ENCODE measurements at regions not wholly inside any gene's neighbourhood (a gene's known extent, or its start where the extent isn't known, plus 50 kb on each side); places are given as distances from the start of the nearest gene placed in this dataset.
"Not testable (repeated sequence)": the region's sequence is repeated elsewhere in the genome, so short reads cannot be mapped to it uniquely, and the experiment has no call there.

DNA sequence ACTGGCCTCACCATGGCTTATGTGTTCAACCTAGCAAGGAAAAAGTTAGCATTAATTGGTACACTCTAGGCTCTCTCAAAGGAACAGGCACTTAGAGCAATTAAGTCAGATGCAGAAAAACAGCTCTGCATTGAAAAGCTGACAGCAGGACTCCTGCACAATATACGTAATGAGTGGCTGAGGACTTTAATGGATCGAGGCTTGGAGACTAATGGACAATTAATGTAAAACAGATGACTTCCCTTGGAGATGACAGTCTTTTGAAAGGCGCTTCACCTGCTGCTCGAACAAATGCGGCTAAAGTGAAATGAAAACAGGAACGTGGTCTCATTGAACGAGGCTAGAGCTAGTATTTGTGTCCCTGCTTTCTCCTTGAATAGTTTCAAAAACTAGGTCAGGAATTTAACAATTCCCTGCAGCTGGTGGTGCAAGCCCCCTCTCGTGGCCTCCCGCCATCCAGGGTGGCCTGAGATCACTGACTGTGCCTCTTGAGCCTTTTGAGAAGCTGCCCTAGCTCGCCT is 137.1 kb downstream of the ELOVL4 start:
- DNase-seq (ENCODE audit: low spot score), result peak; percentile 100

DNA sequence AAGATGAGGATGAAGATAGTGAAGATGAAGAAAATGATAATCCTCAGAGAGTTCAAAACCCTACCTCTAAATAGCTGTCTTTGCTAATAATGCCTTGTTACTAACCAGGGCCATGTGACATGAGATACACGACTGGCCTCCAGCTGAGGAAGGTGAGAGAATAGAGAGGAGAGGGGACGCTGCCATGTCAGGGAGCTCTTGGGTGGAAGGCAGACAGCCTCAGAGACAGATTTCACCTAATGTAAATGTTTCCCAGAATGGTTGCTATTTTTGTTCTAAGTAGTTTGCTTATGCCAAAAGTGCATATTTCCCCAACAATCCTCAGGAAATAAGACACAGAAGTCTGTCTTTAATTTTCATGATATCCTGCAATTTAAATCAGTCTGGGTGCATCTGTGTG is 138.4 kb downstream of the ELOVL4 start:
- DNase-seq (ENCODE audit: low spot score), result peak; percentile 86

DNA sequence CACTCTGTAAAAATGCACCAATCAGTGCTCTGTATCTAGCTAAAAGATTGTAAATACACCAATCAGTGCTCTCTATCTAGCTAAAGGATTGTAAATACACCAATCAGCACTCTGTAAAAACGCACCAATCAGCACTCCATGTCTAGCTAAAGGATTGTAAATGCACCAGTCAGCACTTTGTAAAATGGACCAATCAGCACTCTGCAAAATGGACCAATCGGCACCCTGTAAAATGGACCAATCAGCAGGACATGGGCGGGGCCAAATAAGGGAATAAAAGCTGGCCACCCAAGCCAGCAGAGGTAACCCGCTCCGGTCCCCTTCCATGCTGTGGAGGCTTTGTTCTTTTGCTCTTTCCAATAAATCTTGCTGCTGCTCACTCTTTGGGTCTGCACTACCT is 140.7 kb downstream of the ELOVL4 start:
- DNase-seq (ENCODE audit: low spot score), result not testable (repeated sequence)

- no peak for DNase-seq (ENCODE audit: low spot score)
Observed at GRCh38 chr6:79804732-79805131, 142.6 kb downstream of the ELOVL4 start.

GRCh38 chr6:79803917-79804316 is 143.4 kb downstream of the ELOVL4 start:
- no peak for DNase-seq (ENCODE audit: low spot score)

DNA sequence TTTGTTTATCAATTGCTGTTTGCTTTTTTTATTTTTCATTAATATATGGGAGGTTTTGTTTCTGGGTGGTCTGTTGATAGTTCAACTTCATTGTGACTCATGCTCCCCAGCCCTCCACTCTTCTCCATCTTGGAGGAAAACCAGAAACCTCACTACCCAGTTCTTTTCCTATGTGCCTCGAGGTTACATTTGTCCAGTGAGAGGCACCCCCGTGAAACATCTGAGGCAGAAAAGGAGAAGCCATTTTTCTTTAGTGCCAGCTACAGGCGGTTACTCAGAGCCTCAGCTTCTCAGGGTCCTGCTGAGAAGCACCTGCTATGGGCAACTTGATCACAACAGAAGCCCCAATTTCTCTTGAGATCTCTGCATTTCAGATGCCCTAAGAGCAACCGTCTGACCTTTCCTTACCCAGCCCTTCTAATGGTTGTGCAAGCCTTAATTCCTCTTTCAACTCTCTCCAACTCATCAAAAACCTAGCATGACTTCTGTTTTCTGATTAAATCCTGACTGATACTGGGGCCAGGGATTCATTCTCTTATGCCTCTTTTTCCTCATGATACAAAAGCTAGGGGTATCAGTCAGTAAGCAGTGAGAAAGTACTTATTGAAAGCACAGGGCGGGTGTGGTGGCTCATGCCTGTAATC is 144.6 kb downstream of the ELOVL4 start:
- DNase-seq (ENCODE audit: low spot score), result no peak

GRCh38 chr6:79801362-79801761 is 146.0 kb downstream of the ELOVL4 start:
- DNase-seq (ENCODE audit: low spot score), result no peak

- DNase-seq (ENCODE audit: low spot score), result no peak
Observed at GRCh38 chr6:79798841-79799240, 148.5 kb downstream of the ELOVL4 start.

DNA sequence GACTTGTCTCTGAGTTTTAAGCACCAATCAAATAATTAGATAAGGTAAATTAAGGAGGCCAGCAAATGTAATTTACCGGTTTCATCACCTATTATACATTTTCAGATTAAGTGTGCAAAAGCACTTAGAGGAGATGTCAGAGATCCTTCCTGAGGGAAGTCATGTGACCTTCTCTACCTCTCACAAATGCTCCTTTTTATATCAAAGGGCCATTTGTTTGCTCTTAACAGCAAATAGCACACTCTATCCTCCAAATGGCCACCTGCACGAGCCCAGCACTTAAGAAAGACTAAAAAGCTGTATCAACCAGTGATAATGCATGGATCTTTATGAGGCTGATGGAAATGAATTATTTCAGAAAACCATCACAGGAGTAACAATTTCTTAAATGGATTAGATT is 149.4 kb downstream of the ELOVL4 start:
- DNase-seq (ENCODE audit: low spot score), result no peak

DNA sequence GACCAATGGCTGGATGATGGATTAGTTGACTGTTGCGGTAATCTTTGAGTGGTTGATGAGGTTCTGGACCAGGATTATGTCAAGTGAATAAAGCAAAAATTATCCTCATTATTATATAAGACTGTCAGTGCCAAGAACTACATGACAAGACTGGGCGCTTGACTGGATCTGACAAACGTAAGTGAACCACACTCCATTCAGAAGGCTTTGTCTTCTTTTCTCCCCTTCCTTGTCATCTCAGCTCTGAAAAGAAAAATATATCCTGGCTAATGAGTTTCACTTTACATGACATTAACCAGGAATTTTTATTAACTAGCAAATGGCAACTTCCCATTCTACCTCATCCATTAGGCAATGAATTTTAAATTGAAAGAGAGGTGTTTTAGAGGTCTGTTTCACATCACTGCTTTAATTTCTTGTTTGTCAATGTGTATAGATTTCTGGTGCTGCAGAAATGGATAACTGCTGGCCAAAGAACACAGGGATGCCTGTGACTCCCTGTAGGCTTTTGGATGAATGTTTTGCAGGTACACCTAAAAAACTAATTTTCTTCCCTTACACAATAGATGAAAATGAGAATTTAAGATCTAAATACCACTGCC is 150.1 kb downstream of the ELOVL4 start:
- peak; percentile 47 for DNase-seq (ENCODE audit: low spot score)

- DNase-seq (ENCODE audit: low spot score), result no peak
Observed at GRCh38 chr6:79796197-79796596, 151.2 kb downstream of the ELOVL4 start.

GRCh38 chr6:79789896-79790295 is 157.5 kb downstream of the ELOVL4 start:
- DNase-seq (ENCODE audit: low spot score), result no peak

- DNase-seq (ENCODE audit: low spot score), result no peak
Observed at GRCh38 chr6:79788756-79789155, 157.6 kb downstream of the SH3BGRL2 start.

DNA sequence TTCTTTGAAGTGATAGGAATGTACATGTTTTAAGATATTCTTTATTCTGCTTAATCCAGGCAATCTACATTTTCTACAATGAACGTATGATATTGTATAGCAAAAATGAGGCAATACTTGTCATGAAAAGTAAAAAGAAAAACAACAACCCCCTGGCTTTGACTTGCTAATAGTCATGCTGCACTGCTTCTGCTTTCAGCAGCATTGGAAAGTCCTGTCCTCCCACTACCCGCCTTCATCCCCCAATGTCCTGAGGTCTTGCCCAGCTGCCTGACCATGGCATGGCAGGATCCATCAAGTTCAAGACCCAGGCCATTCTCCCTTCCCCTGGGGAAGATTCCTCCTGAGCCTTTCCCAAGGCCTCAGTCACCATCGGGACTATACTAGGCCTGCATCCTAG is 156.5 kb downstream of the SH3BGRL2 start:
- no peak for DNase-seq (ENCODE audit: low spot score)

GRCh38 chr6:79784395-79784753 is 153.2 kb downstream of the SH3BGRL2 start:
- no peak for DNase-seq (ENCODE audit: low spot score)

- DNase-seq (ENCODE audit: low spot score), result no peak
Observed at GRCh38 chr6:79783670-79784394, 152.7 kb downstream of the SH3BGRL2 start.

DNA sequence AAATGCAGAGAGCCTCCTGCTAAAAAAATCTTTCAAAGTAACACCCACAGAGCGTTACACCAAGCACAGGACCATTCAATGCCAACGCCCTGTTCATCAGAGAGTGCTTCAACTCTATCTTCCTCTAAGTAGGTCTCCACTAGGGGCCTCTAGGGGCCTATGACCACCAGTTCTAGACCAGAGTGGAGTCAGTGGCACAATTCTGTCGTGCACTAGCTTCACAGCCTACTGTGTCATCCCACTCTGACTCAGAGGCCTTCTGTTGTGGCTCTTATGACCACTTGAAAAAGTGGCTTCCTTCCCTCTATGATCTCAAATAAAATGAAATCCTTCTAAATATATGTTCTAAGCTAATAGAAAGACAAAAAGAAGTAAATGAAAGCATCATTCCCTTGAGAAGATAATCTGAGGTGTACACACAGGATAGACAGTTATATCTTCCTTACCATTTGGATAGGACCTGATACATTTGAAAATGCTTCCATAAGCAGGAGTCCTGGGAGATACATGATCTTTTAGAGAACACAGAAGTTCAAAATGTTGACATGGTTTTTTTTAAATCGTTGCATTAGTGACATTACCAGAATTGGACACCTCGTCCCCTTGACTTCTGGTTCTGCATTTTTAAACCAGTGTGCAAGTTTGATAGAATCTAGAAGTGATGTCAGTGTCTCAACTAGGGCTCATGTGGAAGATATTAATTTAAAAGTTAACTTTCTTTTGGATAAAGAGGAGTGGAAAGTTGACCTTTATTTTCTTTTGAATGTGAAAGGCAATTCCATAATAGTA is 151.9 kb downstream of the SH3BGRL2 start:
- no peak for DNase-seq (ENCODE audit: low spot score)

DNA sequence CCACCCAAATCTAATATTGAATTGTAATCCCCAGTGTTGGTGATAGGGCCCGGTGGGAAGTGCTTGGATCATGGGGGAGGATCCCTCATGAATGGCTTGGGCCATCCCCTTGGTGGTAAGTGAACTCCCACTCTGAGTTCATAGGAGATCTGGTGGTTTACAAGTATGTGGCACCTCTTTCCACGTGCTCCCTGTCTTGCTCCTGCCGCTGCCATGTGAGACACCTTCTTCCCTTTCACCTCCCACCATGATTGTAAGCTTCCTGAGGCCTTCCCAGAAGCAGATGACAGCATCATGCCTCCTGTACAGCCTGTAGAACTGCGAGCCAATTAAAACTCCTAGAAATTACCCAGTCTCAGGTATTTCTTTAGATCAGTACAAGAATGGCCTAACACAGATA is 150.8 kb downstream of the SH3BGRL2 start:
- no peak for DNase-seq (ENCODE audit: low spot score)

DNA sequence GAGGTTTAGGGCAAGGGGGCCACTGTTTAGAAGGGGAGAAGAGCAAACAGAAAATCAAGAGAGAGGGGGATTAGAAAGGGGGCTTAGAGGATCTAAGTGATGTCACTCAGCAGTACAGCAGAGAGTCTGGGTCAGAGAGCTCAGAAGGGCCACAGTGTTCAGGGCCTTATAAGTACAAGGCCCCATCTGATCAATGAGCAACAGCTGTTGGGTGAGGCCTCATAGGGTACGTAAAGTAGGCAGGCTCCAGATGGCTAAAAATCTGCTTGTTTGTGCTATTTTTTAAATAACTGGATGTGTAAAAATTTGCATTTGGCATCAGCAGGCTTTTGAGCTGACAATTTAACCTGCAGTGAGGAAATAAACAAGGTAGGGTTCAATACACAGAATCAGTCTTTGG is 149.8 kb downstream of the SH3BGRL2 start:
- no peak for DNase-seq (ENCODE audit: low spot score)

- DNase-seq (ENCODE audit: low spot score), result no peak
Observed at GRCh38 chr6:79778816-79779215, 147.7 kb downstream of the SH3BGRL2 start.

DNA sequence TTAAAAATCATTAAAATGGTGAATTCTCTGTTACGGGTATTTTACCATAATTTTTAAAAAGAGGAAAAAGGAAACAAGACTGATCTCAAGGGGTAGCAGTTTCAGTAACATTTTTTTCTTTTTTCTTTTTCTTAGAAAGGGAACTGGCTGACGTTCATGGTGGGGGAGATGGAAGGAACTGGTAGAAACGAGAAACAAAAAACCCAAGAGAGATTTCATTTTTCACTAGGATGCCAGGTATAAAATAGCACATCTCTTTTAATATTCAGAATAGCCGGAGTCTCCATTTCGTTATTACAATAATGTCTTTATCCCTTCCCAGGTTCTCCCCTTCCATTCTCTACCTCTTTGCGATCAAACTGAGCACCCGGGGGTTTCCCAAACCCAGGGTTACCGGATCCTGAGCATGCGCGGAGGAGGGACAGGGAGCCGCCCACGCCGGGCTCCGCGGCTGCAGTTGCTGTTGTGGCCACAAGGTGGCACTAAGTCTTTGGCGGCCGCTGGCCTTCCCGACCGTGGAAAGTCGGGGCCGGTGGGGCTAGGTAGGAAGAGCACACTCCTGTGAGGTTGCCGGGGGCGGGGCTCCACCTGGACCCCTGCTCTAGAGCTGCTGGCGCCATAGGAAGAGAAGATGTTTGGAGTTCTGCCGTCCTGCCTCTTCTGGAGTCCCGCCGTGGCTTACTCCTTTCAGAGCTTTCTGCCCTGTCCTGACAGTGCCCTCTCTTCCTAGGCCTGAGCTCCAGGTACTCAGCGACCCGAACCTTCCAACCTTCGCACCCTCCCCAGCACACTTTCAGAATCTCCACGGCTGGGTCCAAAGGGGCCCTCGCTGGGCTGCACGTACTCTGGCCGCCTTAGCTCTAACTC is 146.8 kb downstream of the SH3BGRL2 start:
- peak; percentile 69 for DNase-seq (ENCODE audit: low spot score)

Data from SK-N-DZ (cell line).